ENCODE measurements at regions not wholly inside any gene's neighbourhood (a gene's known extent, or its start where the extent isn't known, plus 50 kb on each side); places are given as distances from the start of the nearest gene placed in this dataset.
"Not testable (repeated sequence)": the region's sequence is repeated elsewhere in the genome, so short reads cannot be mapped to it uniquely, and the experiment has no call there.

DNA sequence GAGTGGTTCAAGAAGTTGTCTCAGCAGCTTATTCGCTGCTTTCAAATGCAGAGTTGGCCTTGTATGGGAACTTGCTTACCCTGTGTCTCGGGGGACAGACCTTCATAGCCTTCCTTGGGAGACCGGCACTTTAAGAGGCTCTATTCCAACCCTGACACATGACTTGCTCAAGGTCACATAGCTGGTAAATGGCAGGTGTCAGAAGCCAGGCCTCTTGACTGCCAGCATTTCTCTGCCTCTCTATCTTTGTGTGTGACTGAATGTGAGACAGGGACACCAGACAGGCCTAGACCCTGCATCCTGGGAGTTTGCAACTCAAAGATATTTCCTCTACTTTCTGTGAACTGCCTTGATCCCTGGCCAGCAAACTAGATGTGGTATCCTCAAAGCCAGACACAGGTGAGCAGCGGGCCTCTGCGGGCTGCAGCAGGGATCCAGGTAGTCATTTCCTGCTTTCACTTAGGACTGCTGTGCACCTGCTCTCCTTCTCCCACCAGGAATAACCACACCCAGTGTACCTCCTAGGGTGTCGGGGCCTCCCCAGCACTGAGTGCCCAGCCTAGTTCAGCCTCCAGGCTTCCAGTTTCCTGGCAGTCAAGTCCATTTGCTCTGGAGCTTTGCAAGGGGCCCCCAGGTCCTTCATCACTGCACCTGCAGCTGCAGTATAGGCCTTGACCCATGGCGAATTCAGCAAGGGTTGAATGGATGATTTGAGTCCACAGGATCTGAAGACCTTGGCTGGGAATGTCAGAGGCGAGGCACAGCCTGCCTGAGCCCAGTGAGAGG lies 116.6 kb upstream of the TNRC6C start:
- Mint-ChIP-seq H3K36me3 (peaks cover 16% of the 10 kb centered on the region), H3K27ac (peak overlapping the region; percentile 4), H3K4me1 (peaks cover 68% of the 10 kb centered on the region), H3K4me3 (no peak overlapping the region), H3K9me3 (no peaks in the 10 kb centered on the region)
- ATAC-seq = no peak
- no peak for DNase-seq (ENCODE audit: low spot score in 2 of 2)

DNA sequence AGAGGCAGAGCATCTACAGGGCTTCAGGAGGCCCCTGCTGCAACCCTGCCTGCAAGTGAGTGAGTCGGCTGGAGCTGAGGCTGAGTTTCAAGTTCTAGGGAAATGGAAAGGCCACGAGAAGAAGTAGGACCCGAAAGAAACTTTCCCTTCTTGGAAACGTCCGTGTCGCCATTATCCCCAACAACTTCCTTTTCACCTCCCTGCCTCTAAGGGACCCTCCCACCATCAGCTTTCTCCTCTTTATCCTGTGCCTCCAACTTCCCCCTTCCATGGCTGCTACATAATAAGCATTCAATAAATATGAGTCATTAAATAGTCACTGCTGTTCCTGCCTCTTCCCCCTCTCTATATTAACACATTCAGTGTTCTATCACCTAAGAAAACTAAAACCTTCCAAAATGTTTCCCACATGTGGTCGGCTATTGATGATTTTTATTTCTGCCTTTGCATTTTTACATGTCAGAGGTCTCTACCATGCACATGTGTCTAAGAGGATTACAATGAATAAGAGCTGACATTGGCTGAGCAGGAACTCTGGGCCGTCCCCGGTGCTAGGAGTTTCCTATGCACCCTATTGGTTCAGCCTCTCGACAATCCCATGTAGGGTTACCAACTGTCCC lies 115.9 kb upstream of the TNRC6C start:
- no peak for DNase-seq (ENCODE audit: low spot score in 2 of 2)
- Mint-ChIP-seq H3K4me1 (peaks cover 68% of the 10 kb centered on the region), H3K27ac (peak overlapping the region; percentile 4), H3K36me3 (peaks cover 16% of the 10 kb centered on the region), H3K4me3 (peak overlapping the region; percentile 6), H3K9me3 (no peaks in the 10 kb centered on the region)
- peak; percentile 37 for ATAC-seq

- not testable (repeated sequence) for H3K9me3 Mint-ChIP-seq, H3K27ac Mint-ChIP-seq
- DNase-seq (ENCODE audit: low spot score in 2 of 2) = peak; percentile 38 to 76
- ATAC-seq = peak; percentile 92
- Mint-ChIP-seq H3K36me3 (peaks cover 14% of the 10 kb centered on the region), H3K4me1 (peaks cover 67% of the 10 kb centered on the region), H3K4me3 (peak overlapping the region; percentile 6)
Observed at GRCh38 chr17:77843255-77843895, 115.1 kb upstream of the TNRC6C start.

- Mint-ChIP-seq H3K27ac (no peak overlapping the region), H3K4me1 (peaks cover 62% of the 10 kb centered on the region), H3K9me3 (no peaks in the 10 kb centered on the region), H3K36me3 (peaks cover 11% of the 10 kb centered on the region), H3K4me3 (peak overlapping the region; percentile 6)
- peak; percentile 20 for ATAC-seq
- no peak for DNase-seq (ENCODE audit: low spot score in 2 of 2)
Observed at GRCh38 chr17:77843896-77844295, 114.6 kb upstream of the TNRC6C start.

- DNase-seq (ENCODE audit: low spot score in 2 of 2) (no peak), ATAC-seq (no peak)
- no peak overlapping the region for H3K27ac Mint-ChIP-seq
- H3K4me1 Mint-ChIP-seq = peaks cover 57% of the 10 kb centered on the region
- no peaks in the 10 kb centered on the region for H3K9me3 Mint-ChIP-seq
- H3K4me3 Mint-ChIP-seq = no peak overlapping the region
- H3K36me3 Mint-ChIP-seq = peaks cover 11% of the 10 kb centered on the region
Observed at GRCh38 chr17:77844681-77845080, 113.8 kb upstream of the TNRC6C start.

DNA sequence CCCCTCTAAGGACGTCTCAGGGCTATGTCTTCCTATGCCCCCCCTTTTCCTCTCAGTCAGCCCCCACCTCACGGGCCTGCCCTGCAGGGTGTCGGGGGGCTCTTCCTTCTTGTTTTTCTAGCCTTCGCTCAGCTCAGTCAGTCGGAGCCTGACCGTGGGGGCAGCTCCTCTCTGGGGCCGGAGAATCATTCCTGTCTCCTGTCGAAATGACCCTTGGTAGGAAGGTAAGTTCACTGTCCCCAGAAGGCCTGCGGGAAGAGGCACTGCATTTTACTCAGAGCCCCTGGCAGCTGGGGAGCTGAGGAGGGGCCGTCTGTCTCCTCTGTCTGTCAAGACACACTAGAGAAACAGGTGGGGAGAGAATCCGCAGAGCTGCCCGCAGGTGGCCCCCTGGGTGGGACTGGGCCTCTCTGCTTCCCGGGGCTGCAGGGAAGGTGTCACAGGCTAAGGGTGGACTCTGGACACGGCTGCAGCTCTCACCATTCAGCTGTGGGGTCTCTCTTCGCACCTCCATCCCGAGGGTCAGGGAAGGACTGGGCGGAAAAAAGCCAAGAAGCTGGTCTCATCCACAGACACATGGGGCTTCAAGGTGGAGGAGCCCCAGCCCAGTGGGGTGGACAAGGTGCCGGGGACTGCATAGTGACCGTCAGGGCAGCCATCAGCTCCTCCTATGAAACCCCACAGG lies 112.8 kb upstream of the TNRC6C start:
- Mint-ChIP-seq H3K9me3 (no peaks in the 10 kb centered on the region), H3K4me1 (peaks cover 57% of the 10 kb centered on the region), H3K4me3 (no peak overlapping the region), H3K27ac (no peak overlapping the region), H3K36me3 (peaks cover 11% of the 10 kb centered on the region)
- no peak for ATAC-seq
- no peak for DNase-seq (ENCODE audit: low spot score in 2 of 2)

- Mint-ChIP-seq H3K4me1 (peaks cover 57% of the 10 kb centered on the region), H3K9me3 (no peaks in the 10 kb centered on the region), H3K4me3 (no peak overlapping the region), H3K36me3 (peaks cover 11% of the 10 kb centered on the region), H3K27ac (peak overlapping the region; percentile 70)
- DNase-seq (ENCODE audit: low spot score in 2 of 2) = no peak
- ATAC-seq = peak; percentile 20
Observed at GRCh38 chr17:77846531-77847085, 111.9 kb upstream of the TNRC6C start.

- Mint-ChIP-seq H3K9me3 (no peaks in the 10 kb centered on the region), H3K4me3 (no peak overlapping the region), H3K27ac (no peak overlapping the region), H3K36me3 (peaks cover 11% of the 10 kb centered on the region), H3K4me1 (peaks cover 49% of the 10 kb centered on the region)
- no peak for DNase-seq (ENCODE audit: low spot score in 2 of 2)
- no peak for ATAC-seq
Observed at GRCh38 chr17:77847221-77848085, 111.0 kb upstream of the TNRC6C start.

- Mint-ChIP-seq H3K4me3 (no peak overlapping the region), H3K9me3 (no peaks in the 10 kb centered on the region), H3K4me1 (peaks cover 41% of the 10 kb centered on the region), H3K27ac (no peak overlapping the region), H3K36me3 (peaks cover 10% of the 10 kb centered on the region)
- DNase-seq (ENCODE audit: low spot score in 2 of 2) (no peak), ATAC-seq (no peak)
Observed at GRCh38 chr17:77848257-77848656, 110.2 kb upstream of the TNRC6C start.

GRCh38 chr17:77849239-77849638 lies 109.3 kb upstream of the TNRC6C start:
- no peak overlapping the region for H3K4me3 Mint-ChIP-seq
- H3K9me3 Mint-ChIP-seq = no peaks in the 10 kb centered on the region
- ATAC-seq (no peak), DNase-seq (ENCODE audit: low spot score in 2 of 2) (no peak)
- peaks cover 5% of the 10 kb centered on the region for H3K36me3 Mint-ChIP-seq
- H3K4me1 Mint-ChIP-seq = peaks cover 31% of the 10 kb centered on the region
- no peak overlapping the region for H3K27ac Mint-ChIP-seq

DNA sequence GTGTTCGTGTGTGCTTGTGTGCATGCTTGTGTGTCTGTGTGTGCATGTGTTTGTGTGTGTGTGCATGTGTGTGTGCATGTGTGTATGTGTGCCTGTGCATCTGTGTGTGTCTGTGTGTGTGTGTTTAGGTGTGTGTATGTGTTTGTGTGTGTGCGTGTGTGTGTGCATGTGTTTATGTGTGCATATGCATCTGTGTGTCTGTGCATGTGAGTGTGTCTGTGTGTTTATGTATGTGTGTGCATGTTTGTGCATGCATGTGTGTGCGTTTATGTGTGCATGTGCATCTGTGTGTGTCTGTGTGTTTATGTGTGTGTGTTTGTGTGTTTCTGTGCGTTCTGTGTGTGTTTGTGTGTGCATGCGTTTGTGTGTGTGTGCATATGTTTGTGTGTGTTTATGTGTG lies 106.6 kb upstream of the TNRC6C start:
- no peak overlapping the region for H3K27ac Mint-ChIP-seq
- H3K36me3 Mint-ChIP-seq = no peaks in the 10 kb centered on the region
- no peak for ATAC-seq
- H3K4me3 Mint-ChIP-seq = no peak overlapping the region
- H3K9me3 Mint-ChIP-seq = no peaks in the 10 kb centered on the region
- no peak for DNase-seq (ENCODE audit: low spot score in 2 of 2)
- H3K4me1 Mint-ChIP-seq = peaks cover 14% of the 10 kb centered on the region

- H3K4me3 Mint-ChIP-seq = no peak overlapping the region
- peaks cover 11% of the 10 kb centered on the region for H3K4me1 Mint-ChIP-seq
- no peak overlapping the region for H3K27ac Mint-ChIP-seq
- no peaks in the 10 kb centered on the region for H3K36me3 Mint-ChIP-seq
- peaks cover 2% of the 10 kb centered on the region for H3K9me3 Mint-ChIP-seq
- ATAC-seq = no peak
- DNase-seq (ENCODE audit: low spot score in 2 of 2) = no peak
Observed at GRCh38 chr17:77852731-77853130, 105.8 kb upstream of the TNRC6C start.

GRCh38 chr17:77853191-77853977 lies 105.1 kb upstream of the TNRC6C start:
- no peak overlapping the region for H3K27ac Mint-ChIP-seq
- no peak overlapping the region for H3K4me3 Mint-ChIP-seq
- H3K36me3 Mint-ChIP-seq = no peaks in the 10 kb centered on the region
- H3K4me1 Mint-ChIP-seq = peaks cover 16% of the 10 kb centered on the region
- DNase-seq (ENCODE audit: low spot score in 2 of 2) (no peak), ATAC-seq (no peak)
- H3K9me3 Mint-ChIP-seq = peaks cover 2% of the 10 kb centered on the region

All from stimulated activated effector memory CD8-positive, alpha-beta T cell treated with anti-CD3 and anti-CD28 coated beads, Interleukin-12 subunit alpha, Interleukin-12 subunit beta, amount 100 ng/mL, for 72 hours (primary cell).